ENCODE measurements at regions not wholly inside any gene's neighbourhood (a gene's known extent, or its start where the extent isn't known, plus 50 kb on each side); places are given as distances from the start of the nearest gene placed in this dataset.

GRCh38 chr22:49040754-49041467, 786.8 kb downstream of the BRD1 start:
- no peak for TF ChIP-seq EZH2phosphoT487 (conservative IDR thresholded peaks at IDR 0.05; ENCODE audit: low read length)
- TF ChIP-seq, protein P1, sequence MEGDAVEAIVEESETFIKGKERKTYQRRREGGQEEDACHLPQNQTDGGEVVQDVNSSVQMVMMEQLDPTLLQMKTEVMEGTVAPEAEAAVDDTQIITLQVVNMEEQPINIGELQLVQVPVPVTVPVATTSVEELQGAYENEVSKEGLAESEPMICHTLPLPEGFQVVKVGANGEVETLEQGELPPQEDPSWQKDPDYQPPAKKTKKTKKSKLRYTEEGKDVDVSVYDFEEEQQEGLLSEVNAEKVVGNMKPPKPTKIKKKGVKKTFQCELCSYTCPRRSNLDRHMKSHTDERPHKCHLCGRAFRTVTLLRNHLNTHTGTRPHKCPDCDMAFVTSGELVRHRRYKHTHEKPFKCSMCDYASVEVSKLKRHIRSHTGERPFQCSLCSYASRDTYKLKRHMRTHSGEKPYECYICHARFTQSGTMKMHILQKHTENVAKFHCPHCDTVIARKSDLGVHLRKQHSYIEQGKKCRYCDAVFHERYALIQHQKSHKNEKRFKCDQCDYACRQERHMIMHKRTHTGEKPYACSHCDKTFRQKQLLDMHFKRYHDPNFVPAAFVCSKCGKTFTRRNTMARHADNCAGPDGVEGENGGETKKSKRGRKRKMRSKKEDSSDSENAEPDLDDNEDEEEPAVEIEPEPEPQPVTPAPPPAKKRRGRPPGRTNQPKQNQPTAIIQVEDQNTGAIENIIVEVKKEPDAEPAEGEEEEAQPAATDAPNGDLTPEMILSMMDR (IDR thresholded peaks at IDR 0.05; ENCODE audit: insufficient read depth, low read length, poor library complexity, severe bottlenecking) = no peak
